Kidney glomerular epithelial cell (primary cell): ENCODE measurements at regions not wholly inside any gene's neighbourhood (a gene's known extent, or its start where the extent isn't known, plus 50 kb on each side); places are given as distances from the start of the nearest gene placed in this dataset.
"Not testable (repeated sequence)": the region's sequence is repeated elsewhere in the genome, so short reads cannot be mapped to it uniquely, and the experiment has no call there.

Experiments
- DNase-seq: peaks from one replicate; lab custom pipeline; 2025; lab: John Stamatoyannopoulos, UW

- DNase-seq: not testable (repeated sequence)
Measured at GRCh38 chr4:86413426-86413825, 53.6 kb upstream of the MAPK10 start.

- DNase-seq: no peak
Measured at GRCh38 chr4:86414686-86415085, 54.8 kb upstream of the MAPK10 start.

- no peak for DNase-seq
Measured at GRCh38 chr4:86416081-86416480, 56.2 kb upstream of the MAPK10 start.

GRCh38 chr4:86421461-86421860, 61.6 kb upstream of the MAPK10 start:
- DNase-seq: no peak

GRCh38 chr4:86431543-86432116, 71.8 kb upstream of the MAPK10 start:
- no peak for DNase-seq

- no peak for DNase-seq
Measured at GRCh38 chr4:86432559-86433134, 72.8 kb upstream of the MAPK10 start.

GRCh38 chr4:86439293-86439692, 79.4 kb upstream of the MAPK10 start:
- DNase-seq: no peak

- peak; percentile 94 for DNase-seq
Measured at GRCh38 chr4:86441175-86441936, 81.5 kb upstream of the MAPK10 start.

GRCh38 chr4:86442881-86443280, 83.0 kb upstream of the MAPK10 start:
- no peak for DNase-seq

- no peak for DNase-seq
Measured at GRCh38 chr4:86443495-86443894, 83.6 kb upstream of the MAPK10 start.

GRCh38 chr4:86446996-86447395, 87.1 kb upstream of the MAPK10 start:
- no peak for DNase-seq

- DNase-seq: no peak
Measured at GRCh38 chr4:86448871-86449270, 89.0 kb upstream of the MAPK10 start.

GRCh38 chr4:86449746-86450588, 90.1 kb upstream of the MAPK10 start:
- no peak for DNase-seq

- no peak for DNase-seq
Measured at GRCh38 chr4:86450861-86451260, 91.0 kb upstream of the MAPK10 start.

- DNase-seq: no peak
Measured at GRCh38 chr4:86451560-86452330, 91.9 kb upstream of the MAPK10 start.

- no peak for DNase-seq
Measured at GRCh38 chr4:86452422-86452891, 92.6 kb upstream of the MAPK10 start.

GRCh38 chr4:86452924-86453531, 93.2 kb upstream of the MAPK10 start:
- DNase-seq: no peak

- DNase-seq: not testable (repeated sequence)
Measured at GRCh38 chr4:86453611-86454072, 93.8 kb upstream of the MAPK10 start.

GRCh38 chr4:86461849-86462248, 102.0 kb upstream of the MAPK10 start:
- no peak for DNase-seq

GRCh38 chr4:86472377-86473019, 112.6 kb upstream of the MAPK10 start:
- no peak for DNase-seq

GRCh38 chr4:86478151-86478550, 116.0 kb upstream of the PTPN13 start:
- not testable (repeated sequence) for DNase-seq
